ENCODE measurements at regions not wholly inside any gene's neighbourhood (a gene's known extent, or its start where the extent isn't known, plus 50 kb on each side); places are given as distances from the start of the nearest gene placed in this dataset.
"Not testable (repeated sequence)": the region's sequence is repeated elsewhere in the genome, so short reads cannot be mapped to it uniquely, and the experiment has no call there.

DNA sequence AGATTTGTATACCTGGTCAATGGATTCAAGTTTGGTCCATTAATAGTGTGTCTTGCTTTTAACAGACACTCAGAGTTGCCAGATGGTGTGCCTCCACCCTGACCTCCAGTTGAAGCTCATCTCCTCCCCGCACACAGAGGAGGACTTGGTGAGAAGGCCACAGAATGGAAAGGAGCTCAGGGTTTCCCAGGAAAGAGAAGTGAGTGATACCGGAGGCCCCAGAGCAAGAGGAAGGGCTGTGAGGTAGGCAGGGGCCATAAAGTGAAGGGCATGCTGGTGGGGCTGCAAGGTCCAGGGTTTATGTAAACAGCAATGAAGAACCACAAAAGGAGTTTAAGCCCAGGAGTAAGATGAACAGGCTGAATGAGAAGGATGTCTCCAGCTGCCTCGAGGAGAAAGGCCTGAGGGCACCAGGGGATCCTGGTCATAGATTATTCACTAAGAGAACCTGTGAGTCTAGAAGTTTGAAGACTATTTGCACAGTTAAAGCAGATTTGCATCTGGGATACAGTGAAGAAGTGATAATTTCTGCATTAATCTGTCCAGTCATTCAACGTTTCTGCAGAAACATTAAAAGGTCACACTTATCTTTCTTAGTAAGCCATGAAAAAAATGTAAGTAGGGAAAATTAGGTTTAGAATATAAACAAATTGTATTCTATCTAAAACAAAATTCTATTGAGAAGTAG, 67.5 kb upstream of the VPREB1 start:
- no peak for TF ChIP-seq CTCF (IDR thresholded peaks at IDR 0.05; ENCODE audit: poor library complexity, severe bottlenecking)
- no peaks in the 10 kb centered on the region for H3K9me3 ChIP-seq (ENCODE audit: severe bottlenecking)
- H3K27me3 ChIP-seq (ENCODE audit: insufficient read depth, poor library complexity, severe bottlenecking), result peaks cover 9% of the 10 kb centered on the region
- no peaks in the 10 kb centered on the region for H3K36me3 ChIP-seq (ENCODE audit: low read depth)
- DNase-seq (ENCODE audit: low spot score), result no peak
- no peak overlapping the region for H3K4me3 ChIP-seq (ENCODE audit: severe bottlenecking)
- no peak for ATAC-seq (ENCODE audit: low read depth)
- H3K27ac ChIP-seq (ENCODE audit: poor library complexity, severe bottlenecking), result no peak overlapping the region
- no peaks in the 10 kb centered on the region for H3K4me1 ChIP-seq (ENCODE audit: insufficient read depth, poor library complexity, severe bottlenecking)

DNA sequence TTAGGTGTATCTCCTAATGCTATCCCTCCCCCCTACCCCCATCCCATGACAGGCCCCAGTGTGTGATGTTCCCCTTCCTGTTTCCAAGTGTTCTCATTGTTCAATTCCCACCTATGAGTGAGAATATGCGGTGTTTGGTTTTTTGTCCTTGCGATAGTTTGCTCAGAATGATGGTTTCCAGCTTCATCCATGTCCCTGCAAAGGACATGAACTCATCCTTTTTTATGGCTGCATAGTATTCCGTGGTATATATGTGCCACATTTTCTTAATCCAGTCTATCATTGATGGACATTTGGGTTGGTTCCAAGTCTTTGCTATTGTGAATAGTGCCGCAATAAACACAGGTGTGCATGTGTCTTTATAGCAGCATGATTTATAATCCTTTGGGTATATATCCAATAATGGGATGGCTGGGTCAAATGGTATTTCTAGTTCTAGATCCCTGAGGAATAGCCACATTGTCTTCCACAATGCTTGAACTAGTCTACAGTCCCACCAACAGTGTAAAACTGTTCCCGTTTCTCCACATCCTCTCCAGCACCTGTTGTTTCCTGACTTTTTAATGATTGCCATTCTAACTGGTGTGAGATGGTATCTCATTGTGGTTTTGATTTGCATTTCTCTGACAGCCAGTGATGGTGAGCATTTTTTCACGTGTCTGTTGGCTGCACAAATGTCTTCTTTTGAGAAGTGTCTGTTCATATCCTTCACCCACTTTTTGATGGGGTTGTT, 71.5 kb upstream of the VPREB1 start:
- not testable (repeated sequence) for H3K27ac ChIP-seq (ENCODE audit: poor library complexity, severe bottlenecking); ATAC-seq (ENCODE audit: low read depth); H3K36me3 ChIP-seq (ENCODE audit: low read depth); H3K9me3 ChIP-seq (ENCODE audit: severe bottlenecking); H3K4me3 ChIP-seq (ENCODE audit: severe bottlenecking); H3K27me3 ChIP-seq (ENCODE audit: insufficient read depth, poor library complexity, severe bottlenecking); DNase-seq (ENCODE audit: low spot score); H3K4me1 ChIP-seq (ENCODE audit: insufficient read depth, poor library complexity, severe bottlenecking)

DNA sequence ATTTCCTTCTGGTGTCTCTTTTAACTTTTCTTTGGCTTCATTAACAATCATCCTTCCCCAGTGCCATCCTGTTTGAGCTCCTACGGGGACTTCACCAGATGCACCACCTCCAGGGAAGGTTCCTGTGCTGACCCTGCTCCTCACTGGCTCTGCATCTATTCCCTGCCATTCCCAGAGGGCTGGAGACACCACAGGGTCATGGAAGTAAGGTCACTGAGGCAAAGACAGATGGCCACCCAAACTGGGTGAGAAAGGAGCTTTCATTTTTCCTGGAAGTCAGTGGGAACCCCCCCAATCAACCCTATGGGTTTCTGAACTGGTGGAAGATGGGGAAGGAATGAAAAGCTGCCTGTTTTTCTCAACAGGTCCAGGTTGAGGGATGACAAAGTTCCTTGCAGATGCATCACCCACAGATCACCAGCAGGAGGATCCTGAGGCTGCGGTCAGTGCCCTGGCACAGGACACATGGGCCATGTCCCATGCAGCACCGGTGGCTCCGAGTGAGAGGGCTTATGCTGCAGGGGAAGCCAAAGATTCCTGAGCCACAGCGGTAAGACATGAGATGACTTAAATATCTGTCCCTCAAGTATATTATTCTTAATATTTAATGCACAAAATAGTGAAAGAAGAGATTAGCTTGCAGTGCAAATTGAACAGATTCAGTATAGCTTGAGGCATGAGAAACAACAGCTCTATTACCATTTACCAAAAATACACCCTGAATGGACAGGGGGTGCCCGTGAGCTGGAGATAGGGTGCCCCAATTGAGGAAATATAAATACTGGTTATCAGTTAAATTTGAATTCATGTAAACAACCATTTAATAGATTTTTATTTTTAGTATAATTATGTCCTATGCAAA, 73.0 kb upstream of the VPREB1 start:
- no peak overlapping the region for H3K4me3 ChIP-seq (ENCODE audit: severe bottlenecking)
- peak; percentile 28 for TF ChIP-seq CTCF (IDR thresholded peaks at IDR 0.05; ENCODE audit: poor library complexity, severe bottlenecking)
- H3K4me1 ChIP-seq (ENCODE audit: insufficient read depth, poor library complexity, severe bottlenecking), result no peaks in the 10 kb centered on the region
- DNase-seq (ENCODE audit: low spot score), result no peak
- H3K9me3 ChIP-seq (ENCODE audit: severe bottlenecking), result peaks cover 3% of the 10 kb centered on the region
- peak; percentile 51; the same call in 1 of the 3 replicates for ATAC-seq (ENCODE audit: low read depth)
- no peak overlapping the region for H3K27ac ChIP-seq (ENCODE audit: poor library complexity, severe bottlenecking)
- H3K36me3 ChIP-seq (ENCODE audit: low read depth), result no peaks in the 10 kb centered on the region
- H3K27me3 ChIP-seq (ENCODE audit: insufficient read depth, poor library complexity, severe bottlenecking), result no peaks in the 10 kb centered on the region

GRCh38 chr22:22169923-22170322, 74.7 kb upstream of the VPREB1 start:
- no peaks in the 10 kb centered on the region for H3K4me1 ChIP-seq (ENCODE audit: insufficient read depth, poor library complexity, severe bottlenecking)
- H3K36me3 ChIP-seq (ENCODE audit: low read depth), result no peaks in the 10 kb centered on the region

More at GRCh38 chr22:22169923-22170322, 74.7 kb upstream of the VPREB1 start:
- H3K9me3 ChIP-seq (ENCODE audit: severe bottlenecking), result peaks cover 3% of the 10 kb centered on the region
- no peak overlapping the region for H3K27ac ChIP-seq (ENCODE audit: poor library complexity, severe bottlenecking)
- no peak for TF ChIP-seq CTCF (IDR thresholded peaks at IDR 0.05; ENCODE audit: poor library complexity, severe bottlenecking)
- no peaks in the 10 kb centered on the region for H3K27me3 ChIP-seq (ENCODE audit: insufficient read depth, poor library complexity, severe bottlenecking)
- no peak for ATAC-seq (ENCODE audit: low read depth)
- DNase-seq (ENCODE audit: low spot score), result no peak
- H3K4me3 ChIP-seq (ENCODE audit: severe bottlenecking), result no peak overlapping the region

Data from RWPE2 (cell line).